ENCODE measurements at regions not wholly inside any gene's neighbourhood (a gene's known extent, or its start where the extent isn't known, plus 50 kb on each side); places are given as distances from the start of the nearest gene placed in this dataset.

- ChIA-PET CTCF (no interaction called here), POLR2A (no interaction called here)
- H3K36me3 ChIP-seq (replicated peaks in 1 of 2; ENCODE audit: control insufficient read depth in 1 of 2, insufficient read depth in 2 of 2, low read length in 1 of 2) = no peaks in the 10 kb centered on the region
- DNase-seq = no peak
- H3K9me2 ChIP-seq = no peaks in the 10 kb centered on the region
- no peak overlapping the region for H3K4me3 ChIP-seq (ENCODE audit: low read depth in 2 of 2, low read length in 1 of 2)
- no peaks in the 10 kb centered on the region for H3K27me3 ChIP-seq (ENCODE audit: insufficient read depth)
- no peak overlapping the region for H2AFZ ChIP-seq (ENCODE audit: low read depth)
- 27% methylated on average over 4 of the region's 4 CpGs for WGBS (ENCODE audit: low lambda C conversion rate)
- H3K27ac ChIP-seq (ENCODE audit: low read depth in 2 of 2, low read length in 1 of 2) = no peak overlapping the region
- no peak overlapping the region for H3K9ac ChIP-seq
- no peaks in the 10 kb centered on the region for H3K4me1 ChIP-seq (ENCODE audit: control insufficient read depth in 1 of 2, insufficient read depth in 2 of 2, low read depth in 1 of 2, low read length in 1 of 2)
- no peaks in the 10 kb centered on the region for H3F3A ChIP-seq (replicated peaks; ENCODE audit: insufficient read depth)
- no peak overlapping the region for H3K4me2 ChIP-seq
- no peaks in the 10 kb centered on the region for H4K20me1 ChIP-seq (ENCODE audit: insufficient read depth)
- TF ChIP-seq FOSL2 (IDR thresholded peaks at IDR 0.05; ENCODE audit: borderline replicate concordance, low read depth) (no peak), NRF1 (IDR thresholded peaks at IDR 0.05; ENCODE audit: low read depth, low read length) (no peak), PBX3 (IDR thresholded peaks at IDR 0.05) (no peak), RXRA (IDR thresholded peaks at IDR 0.05; ENCODE audit: borderline replicate concordance, low read depth) (no peak), TAF1 (IDR thresholded peaks at IDR 0.05; ENCODE audit: borderline replicate concordance, low read depth, low read length) (no peak), USF1 (IDR thresholded peaks at IDR 0.05; ENCODE audit: borderline replicate concordance, low read depth) (no peak), POLR2AphosphoS5 (IDR thresholded peaks at IDR 0.05; ENCODE audit: low read depth, low read length) (no peak), RAD21 (IDR thresholded peaks at IDR 0.05; ENCODE audit: low read length) (no peak), EZH2phosphoT487 (IDR thresholded peaks at IDR 0.05; ENCODE audit: borderline replicate concordance, low read depth) (no peak)
- no peaks in the 10 kb centered on the region for H3K79me2 ChIP-seq (ENCODE audit: insufficient read depth)
- H3K9me3 ChIP-seq = no peaks in the 10 kb centered on the region
Observed at GRCh38 chr12:97666263-97666662, 203.7 kb downstream of the RMST start.

GRCh38 chr12:97672870-97673269 is 210.3 kb downstream of the RMST start:
- no peaks in the 10 kb centered on the region for H3K79me2 ChIP-seq (ENCODE audit: insufficient read depth)
- ChIA-PET POLR2A (no interaction called here), CTCF (no interaction called here)
- H4K20me1 ChIP-seq (ENCODE audit: insufficient read depth) = no peaks in the 10 kb centered on the region
- no peak overlapping the region for H3K4me3 ChIP-seq (ENCODE audit: low read depth in 2 of 2, low read length in 1 of 2)
- no peak overlapping the region for H3K27ac ChIP-seq (ENCODE audit: low read depth in 2 of 2, low read length in 1 of 2)
- H3K27me3 ChIP-seq (ENCODE audit: insufficient read depth) = no peaks in the 10 kb centered on the region
- TF ChIP-seq TAF1 (IDR thresholded peaks at IDR 0.05; ENCODE audit: borderline replicate concordance, low read depth, low read length) (no peak), EP300 (IDR thresholded peaks at IDR 0.05; ENCODE audit: borderline replicate concordance in 1 of 2, low read depth in 1 of 2, low read length in 1 of 2) (no peak), ELF1 (IDR thresholded peaks at IDR 0.05) (no peak), EZH2phosphoT487 (IDR thresholded peaks at IDR 0.05; ENCODE audit: borderline replicate concordance, low read depth) (no peak), CHD2 (IDR thresholded peaks at IDR 0.05; ENCODE audit: low read length, partially characterized antibody) (no peak), PBX3 (IDR thresholded peaks at IDR 0.05) (no peak), JUND (IDR thresholded peaks at IDR 0.05) (no peak), IRF3 (IDR thresholded peaks at IDR 0.05; ENCODE audit: low read depth, low read length) (no peak), GABPA (IDR thresholded peaks at IDR 0.05; ENCODE audit: low read depth) (no peak), POLR2AphosphoS5 (IDR thresholded peaks at IDR 0.05; ENCODE audit: low read depth, low read length) (no peak), ZBTB33 (IDR thresholded peaks at IDR 0.05; ENCODE audit: borderline replicate concordance, low read depth) (no peak), REST (IDR thresholded peaks at IDR 0.05; ENCODE audit: low read depth, low read length) (no peak), MXI1 (IDR thresholded peaks at IDR 0.05; ENCODE audit: low read depth, low read length) (no peak), TCF12 (IDR thresholded peaks at IDR 0.05) (no peak)
- no peaks in the 10 kb centered on the region for H3K4me1 ChIP-seq (ENCODE audit: control insufficient read depth in 1 of 2, insufficient read depth in 2 of 2, low read depth in 1 of 2, low read length in 1 of 2)
- H3K9ac ChIP-seq = no peak overlapping the region
- no peaks in the 10 kb centered on the region for H3K9me3 ChIP-seq
- DNase-seq = no peak
- H3K9me2 ChIP-seq = no peaks in the 10 kb centered on the region
- H3K36me3 ChIP-seq (replicated peaks in 1 of 2; ENCODE audit: control insufficient read depth in 1 of 2, insufficient read depth in 2 of 2, low read length in 1 of 2) = no peaks in the 10 kb centered on the region
- no peak overlapping the region for H3K4me2 ChIP-seq
- 28% methylated on average over 5 of the region's 5 CpGs for WGBS (ENCODE audit: low lambda C conversion rate)
- no peak overlapping the region for H2AFZ ChIP-seq (ENCODE audit: low read depth)
- H3F3A ChIP-seq (replicated peaks; ENCODE audit: insufficient read depth) = no peaks in the 10 kb centered on the region

Measured in SK-N-SH (cell line).